ENCODE measurements at regions not wholly inside any gene's neighbourhood (a gene's known extent, or its start where the extent isn't known, plus 50 kb on each side); places are given as distances from the start of the nearest gene placed in this dataset.

- no peak for TF ChIP-seq CTCF (IDR thresholded peaks at IDR 0.05; ENCODE audit: control extremely low read depth, extremely low read depth)
- WGBS, 2 donors = 81 to 95% methylated on average over 1 of the region's 1 CpG
- Histone ChIP-seq H3K9me3 (ENCODE audit: control insufficient read depth in 4 of 4, insufficient read depth in 3 of 4, low read length in 3 of 4) (peaks cover 0 to 6% (median 1%) of the 10 kb centered on the region in 4 donors), H3K4me1 (ENCODE audit: control insufficient read depth in 5 of 5, insufficient read depth in 5 of 5, low read length in 5 of 5) (peaks cover 0 to 3% (median 0%) of the 10 kb centered on the region in 5 donors), H3K36me3 (ENCODE audit: control insufficient read depth in 4 of 4, insufficient read depth in 4 of 4, low read length in 4 of 4) (no peaks in the 10 kb centered on the region), H3K9ac (ENCODE audit: insufficient read depth in 1 of 2, low read length in 2 of 2) (no peak overlapping the region), H3K27ac (ENCODE audit: low read depth in 1 of 2, low read length in 1 of 2) (no peak overlapping the region), H3K27me3 (ENCODE audit: control insufficient read depth in 3 of 3, insufficient read depth in 3 of 3, low read length in 2 of 3) (peaks cover 0 to 2% (median 0%) of the 10 kb centered on the region in 3 donors), H3K4me3 (no peak overlapping the region)
- no peak for DNase-seq
- ATAC-seq (ENCODE audit: insufficient read depth, low FRiP score) = no peak
These were observed 79.6 kb upstream of the EMX2 start for GRCh38 chr10:117462816-117463544.

GRCh38 chr10:117462424-117462792 is 80.1 kb upstream of the EMX2 start:
- Histone ChIP-seq H3K36me3 (ENCODE audit: control insufficient read depth in 4 of 4, insufficient read depth in 4 of 4, low read length in 4 of 4) (no peaks in the 10 kb centered on the region), H3K9ac (ENCODE audit: insufficient read depth in 1 of 2, low read length in 2 of 2) (no peak overlapping the region), H3K27ac (ENCODE audit: low read depth in 1 of 2, low read length in 1 of 2) (no peak overlapping the region), H3K4me1 (ENCODE audit: control insufficient read depth in 5 of 5, insufficient read depth in 5 of 5, low read length in 5 of 5) (peaks cover 0 to 3% (median 0%) of the 10 kb centered on the region in 5 donors), H3K4me3 (no peak overlapping the region), H3K27me3 (ENCODE audit: control insufficient read depth in 3 of 3, insufficient read depth in 3 of 3, low read length in 2 of 3) (peaks cover 0 to 3% (median 0%) of the 10 kb centered on the region in 3 donors), H3K9me3 (ENCODE audit: control insufficient read depth in 4 of 4, insufficient read depth in 3 of 4, low read length in 3 of 4) (peaks cover 0 to 6% (median 1%) of the 10 kb centered on the region in 4 donors)
- no peak for TF ChIP-seq CTCF (IDR thresholded peaks at IDR 0.05; ENCODE audit: control extremely low read depth, extremely low read depth)
- ATAC-seq (ENCODE audit: insufficient read depth, low FRiP score) = no peak
- DNase-seq = no peak
- 48 to 59% methylated on average over 6 of the region's 6 CpGs for WGBS, 2 donors

DNA sequence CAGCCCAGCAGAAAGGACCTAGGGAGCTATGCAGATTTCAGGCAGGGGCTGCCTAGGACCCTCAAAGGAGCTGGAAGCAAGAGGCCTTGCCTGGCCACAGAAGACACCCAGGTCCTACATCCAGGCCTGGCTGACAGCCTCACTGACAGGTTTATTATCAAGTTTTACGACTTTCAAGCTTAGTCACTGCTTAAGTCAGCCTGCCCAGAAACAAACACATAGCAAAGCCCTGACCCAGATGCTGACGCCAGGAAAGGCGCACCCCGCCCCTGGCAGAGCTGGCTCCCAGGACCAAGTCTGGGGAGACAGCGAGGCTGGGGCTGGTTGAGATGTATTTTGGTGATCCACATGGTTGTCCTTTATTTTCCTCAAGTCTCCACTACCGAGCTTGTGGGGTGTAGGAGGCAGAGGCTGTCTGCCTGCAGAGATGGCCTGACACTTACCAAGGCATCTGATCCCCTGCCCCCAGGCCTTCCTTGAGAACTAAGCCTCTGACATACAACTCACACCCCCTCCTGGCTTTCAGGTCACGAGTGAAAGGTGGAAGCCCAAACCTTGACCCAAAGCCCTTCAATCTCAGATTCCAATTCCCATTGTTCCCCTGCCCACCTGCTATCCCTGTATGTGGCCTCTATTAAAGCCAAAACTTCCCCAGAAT is 80.7 kb upstream of the EMX2 start:
- H3K9ac ChIP-seq (ENCODE audit: insufficient read depth in 1 of 2, low read length in 2 of 2) = no peak overlapping the region
- H3K4me3 ChIP-seq = no peak overlapping the region
- no peak overlapping the region for H3K27ac ChIP-seq (ENCODE audit: low read depth in 1 of 2, low read length in 1 of 2)
- H3K9me3 ChIP-seq (ENCODE audit: control insufficient read depth in 4 of 4, insufficient read depth in 3 of 4, low read length in 3 of 4) = peaks cover 0 to 6% (median 1%) of the 10 kb centered on the region in 4 donors
- DNase-seq = no peak
- peaks cover 0 to 3% (median 0%) of the 10 kb centered on the region in 3 donors for H3K27me3 ChIP-seq (ENCODE audit: control insufficient read depth in 3 of 3, insufficient read depth in 3 of 3, low read length in 2 of 3)
- no peak for TF ChIP-seq CTCF (IDR thresholded peaks at IDR 0.05; ENCODE audit: control extremely low read depth, extremely low read depth)
- peaks cover 0 to 3% (median 0%) of the 10 kb centered on the region in 5 donors for H3K4me1 ChIP-seq (ENCODE audit: control insufficient read depth in 5 of 5, insufficient read depth in 5 of 5, low read length in 5 of 5)
- no peak for ATAC-seq (ENCODE audit: insufficient read depth, low FRiP score)
- WGBS, 2 donors = 69 to 79% methylated on average over 7 of the region's 7 CpGs
- H3K36me3 ChIP-seq (ENCODE audit: control insufficient read depth in 4 of 4, insufficient read depth in 4 of 4, low read length in 4 of 4) = no peaks in the 10 kb centered on the region

All from lung (tissue), 11 donors.